C4-2B (cell line): ENCODE measurements at regions not wholly inside any gene's neighbourhood (a gene's known extent, or its start where the extent isn't known, plus 50 kb on each side); places are given as distances from the start of the nearest gene placed in this dataset.

ENCODE experiments used
- H3K27ac ChIP-seq: fragments of 450-650 bp; 2 replicates; pipeline ENCODE4 v1.5.1; 2017
- ZFX ChIP-seq: fragments of 450-650 bp; IDR thresholded peaks from 2 replicates; pipeline ENCODE4 v1.6.1; 2017
- TF ChIP-seq, protein P1 (sequence below): fragments of 450-650 bp; conservative IDR thresholded peaks from 2 replicates; pipeline ENCODE4 v1.5.1; 2017; ENCODE audit warnings: mild to moderate bottlenecking

DNA sequence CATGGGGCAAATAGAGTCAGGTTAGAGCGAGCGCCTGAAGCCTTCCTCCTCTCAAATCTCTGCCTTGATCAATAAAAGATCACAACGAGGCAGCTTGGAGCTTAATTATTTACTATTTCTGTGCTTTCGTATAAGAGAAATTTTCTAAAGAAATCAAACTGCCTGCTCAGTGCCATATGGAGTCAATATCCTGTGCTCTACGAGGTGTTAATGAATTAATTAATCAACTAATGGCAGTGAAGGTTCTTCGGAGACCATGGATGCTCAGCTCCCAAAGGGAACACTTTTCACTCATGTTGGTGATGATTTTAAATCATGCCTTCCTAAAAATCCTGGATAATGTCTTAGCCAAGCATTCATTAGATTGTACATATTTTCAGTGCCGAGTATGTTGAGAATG is 153.5 kb upstream of the PPP2R3A start:
- H3K27ac ChIP-seq = no peak overlapping the region
- no peak for TF ChIP-seq ZFX
- TF ChIP-seq, protein P1, sequence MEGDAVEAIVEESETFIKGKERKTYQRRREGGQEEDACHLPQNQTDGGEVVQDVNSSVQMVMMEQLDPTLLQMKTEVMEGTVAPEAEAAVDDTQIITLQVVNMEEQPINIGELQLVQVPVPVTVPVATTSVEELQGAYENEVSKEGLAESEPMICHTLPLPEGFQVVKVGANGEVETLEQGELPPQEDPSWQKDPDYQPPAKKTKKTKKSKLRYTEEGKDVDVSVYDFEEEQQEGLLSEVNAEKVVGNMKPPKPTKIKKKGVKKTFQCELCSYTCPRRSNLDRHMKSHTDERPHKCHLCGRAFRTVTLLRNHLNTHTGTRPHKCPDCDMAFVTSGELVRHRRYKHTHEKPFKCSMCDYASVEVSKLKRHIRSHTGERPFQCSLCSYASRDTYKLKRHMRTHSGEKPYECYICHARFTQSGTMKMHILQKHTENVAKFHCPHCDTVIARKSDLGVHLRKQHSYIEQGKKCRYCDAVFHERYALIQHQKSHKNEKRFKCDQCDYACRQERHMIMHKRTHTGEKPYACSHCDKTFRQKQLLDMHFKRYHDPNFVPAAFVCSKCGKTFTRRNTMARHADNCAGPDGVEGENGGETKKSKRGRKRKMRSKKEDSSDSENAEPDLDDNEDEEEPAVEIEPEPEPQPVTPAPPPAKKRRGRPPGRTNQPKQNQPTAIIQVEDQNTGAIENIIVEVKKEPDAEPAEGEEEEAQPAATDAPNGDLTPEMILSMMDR = no peak

DNA sequence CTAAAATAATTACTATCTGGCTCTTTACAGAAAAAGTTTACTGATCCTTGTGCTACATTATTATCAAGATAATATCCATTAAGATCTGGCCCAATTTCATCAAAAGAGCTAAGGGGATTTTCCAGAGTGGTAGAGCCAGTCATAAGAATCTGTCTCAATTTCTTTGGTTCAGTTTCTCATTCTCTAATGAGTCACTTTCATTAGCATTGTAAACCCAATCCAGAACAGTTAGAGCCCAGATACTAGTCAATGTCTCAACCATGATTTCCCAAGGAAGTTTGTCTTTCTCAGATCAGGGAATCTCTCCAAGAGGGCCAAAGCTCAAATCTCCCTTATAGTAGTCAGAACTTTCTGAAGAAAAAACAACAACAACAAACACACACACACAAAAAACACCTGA is 131.1 kb upstream of the PPP2R3A start:
- TF ChIP-seq, protein P1 = no peak
- TF ChIP-seq ZFX = no peak
- no peak overlapping the region for H3K27ac ChIP-seq

DNA sequence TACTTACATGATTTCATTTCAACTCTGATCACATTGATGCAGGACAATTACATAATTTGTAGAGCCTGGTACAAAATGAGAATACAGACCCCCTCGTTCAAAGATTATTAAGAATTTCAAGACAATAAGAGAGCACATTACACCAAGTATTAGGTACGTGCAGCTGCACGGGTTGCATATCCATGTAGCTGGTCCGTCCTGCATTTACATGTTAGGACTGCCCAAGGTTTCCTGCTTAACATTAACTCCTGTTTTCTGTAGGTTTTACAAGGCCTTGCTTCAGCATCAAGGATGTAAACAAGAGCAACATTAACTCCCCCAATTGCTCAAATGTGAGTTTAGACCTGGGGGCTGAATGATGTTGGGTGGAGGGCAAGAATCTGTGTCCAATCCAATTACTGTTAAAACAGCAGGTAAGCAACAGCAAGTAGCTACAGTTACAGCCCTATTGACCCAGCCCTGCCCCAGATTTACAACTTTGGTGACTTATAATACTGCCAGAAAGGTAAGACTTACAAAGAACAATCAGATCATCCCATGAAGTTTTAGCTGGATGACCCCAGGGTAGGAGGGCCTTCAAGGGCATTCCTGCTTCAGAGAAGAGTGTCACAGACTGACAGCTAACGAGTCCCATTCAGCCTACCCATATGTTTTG is 127.4 kb upstream of the PPP2R3A start:
- no peak overlapping the region for H3K27ac ChIP-seq
- TF ChIP-seq, protein P1 = no peak
- no peak for TF ChIP-seq ZFX

DNA sequence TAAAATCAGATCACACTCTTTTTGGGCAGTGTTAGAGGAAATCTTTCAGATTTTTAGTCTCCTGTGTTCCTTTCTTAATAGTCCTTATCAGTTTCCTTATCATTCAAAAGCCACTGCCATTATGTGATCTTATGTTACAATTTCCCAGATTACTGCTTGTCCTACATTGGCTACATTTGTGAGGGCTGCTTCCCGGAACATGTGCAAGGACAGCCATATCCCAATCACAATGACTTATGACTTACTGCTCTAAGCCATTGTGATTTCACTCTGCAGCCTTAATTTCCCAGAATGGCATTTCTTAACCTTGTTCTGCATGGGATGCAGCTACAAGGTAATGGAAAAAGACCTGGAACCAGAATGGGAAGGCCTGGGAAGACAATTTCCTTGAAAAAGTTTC is 125.1 kb upstream of the PPP2R3A start:
- no peak overlapping the region for H3K27ac ChIP-seq
- no peak for TF ChIP-seq ZFX
- TF ChIP-seq, protein P1 = no peak

DNA sequence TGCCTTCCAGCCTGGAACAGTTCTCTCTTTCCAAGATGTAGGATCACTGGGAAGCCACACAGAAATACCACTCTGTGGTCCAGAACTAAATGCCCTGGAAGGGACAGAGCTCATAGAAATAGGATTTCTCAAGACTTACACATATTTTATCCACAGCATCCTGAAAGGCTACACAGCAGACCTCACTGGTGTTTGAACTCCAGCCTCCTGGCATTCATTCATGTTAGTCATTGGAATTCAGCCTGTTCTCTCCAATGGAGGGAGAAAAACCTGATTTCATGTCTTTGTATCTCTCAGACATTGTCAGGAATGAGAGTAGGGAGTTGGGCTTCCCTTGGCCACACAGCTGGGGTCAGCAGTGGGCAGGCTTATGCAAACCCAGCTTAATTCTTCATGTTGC is 121.1 kb upstream of the PPP2R3A start:
- no peak overlapping the region for H3K27ac ChIP-seq
- TF ChIP-seq ZFX = no peak
- TF ChIP-seq, protein P1 = no peak

DNA sequence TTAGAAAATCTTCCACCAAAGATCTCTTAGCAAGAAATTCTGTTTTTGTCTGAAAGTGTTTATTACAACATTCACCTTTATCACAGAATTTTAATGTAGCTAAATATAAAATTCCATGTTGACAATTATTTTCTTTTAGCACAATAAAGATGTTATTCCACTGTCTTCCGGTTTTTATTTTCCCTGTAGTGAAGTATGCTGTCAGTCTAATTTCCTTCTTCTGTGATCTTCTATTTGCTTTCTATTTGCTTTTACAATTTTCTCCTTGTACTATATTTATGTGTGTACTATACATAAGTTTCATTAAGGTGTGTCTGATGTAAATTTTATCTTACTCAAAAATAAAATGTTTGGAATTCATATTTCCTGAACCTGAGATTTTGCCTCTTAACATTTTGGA is 117.5 kb upstream of the PPP2R3A start:
- TF ChIP-seq, protein P1 = no peak
- TF ChIP-seq ZFX = no peak
- no peak overlapping the region for H3K27ac ChIP-seq

DNA sequence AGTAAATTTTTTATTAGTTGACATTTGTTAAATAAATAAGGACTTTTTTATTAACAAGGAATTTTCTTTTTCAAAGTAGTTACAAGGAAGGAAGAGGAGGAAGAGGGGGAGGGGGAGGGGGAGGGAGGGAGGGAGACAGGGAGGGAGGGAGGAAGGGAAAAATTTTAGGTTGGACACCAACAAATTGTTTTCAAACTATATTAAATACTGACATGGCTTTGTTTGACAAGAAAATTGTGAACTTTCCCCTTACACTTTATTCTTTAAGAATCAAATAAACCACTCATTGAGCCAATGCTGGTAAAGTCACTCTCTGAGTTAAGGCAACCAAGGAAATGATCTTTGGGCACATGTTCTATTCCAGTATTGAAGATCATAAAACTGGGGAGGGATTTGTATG is 115.7 kb upstream of the PPP2R3A start:
- H3K27ac ChIP-seq = no peak overlapping the region

More for the DNA sequence above, 115.7 kb upstream of the PPP2R3A start:
- TF ChIP-seq ZFX = no peak
- TF ChIP-seq, protein P1 = no peak
